CD4-positive, alpha-beta T cell treated with Interferon gamma for 1 hour (primary cell): ENCODE measurements at regions not wholly inside any gene's neighbourhood (a gene's known extent, or its start where the extent isn't known, plus 50 kb on each side); places are given as distances from the start of the nearest gene placed in this dataset.
A peak's percentile ranks its signal among the peaks of the same experiment; 100 is the strongest.
"Not testable (repeated sequence)": the region's sequence is repeated elsewhere in the genome, so short reads cannot be mapped to it uniquely, and the experiment has no call there.

ENCODE experiments used
- DNase-seq: peaks from one replicate; pipeline ENCODE4 v3.0.0-alpha.2; 2020

DNA sequence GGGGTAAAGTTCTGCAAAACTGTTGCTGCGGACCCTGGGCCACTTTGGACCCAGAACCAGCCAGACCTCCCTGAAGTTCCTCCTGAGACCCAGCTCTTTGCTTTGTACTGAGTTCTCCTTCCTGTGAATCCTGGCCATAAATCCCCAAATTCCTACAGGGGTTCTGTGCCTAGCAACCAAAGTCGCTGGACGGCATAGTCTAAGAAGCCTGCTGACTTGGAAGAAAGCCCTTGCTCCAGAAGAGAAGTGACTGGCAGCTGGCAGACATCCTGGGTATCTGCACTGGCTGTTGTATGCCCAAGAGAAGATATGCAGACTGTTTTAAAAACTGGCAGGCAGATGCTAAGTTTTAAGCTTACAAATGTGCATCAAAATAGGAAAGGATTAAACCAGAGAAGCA lies 99.9 kb upstream of the SLC24A4 start:
- DNase-seq: no peak

DNA sequence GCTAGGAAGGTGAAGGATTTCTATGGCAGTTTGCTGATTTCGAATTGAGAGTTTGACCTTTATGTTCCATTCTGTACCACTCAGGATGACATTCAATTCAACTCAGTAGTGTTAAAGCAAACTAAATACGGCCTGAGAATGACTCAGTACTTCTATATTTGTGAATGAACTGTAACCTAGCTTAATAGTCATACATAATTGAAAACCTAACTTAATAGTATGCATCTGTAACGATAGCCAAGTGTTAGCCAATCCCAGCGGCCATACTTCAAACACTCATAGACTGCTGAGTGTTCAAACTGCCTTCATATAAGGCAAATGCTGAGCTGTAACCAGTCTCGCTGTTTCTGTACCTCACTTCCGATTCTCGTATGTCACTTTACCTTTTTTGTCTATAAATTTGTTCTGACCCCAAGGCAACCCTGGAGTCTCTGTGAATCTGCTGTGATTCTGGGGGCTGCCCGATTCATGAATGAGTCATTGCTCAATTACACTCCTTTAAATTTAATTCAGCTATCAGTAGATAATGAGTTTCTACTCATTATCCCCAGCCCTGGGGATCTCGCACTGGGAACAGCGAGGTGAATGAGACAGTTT lies 98.5 kb upstream of the SLC24A4 start:
- DNase-seq: no peak

DNA sequence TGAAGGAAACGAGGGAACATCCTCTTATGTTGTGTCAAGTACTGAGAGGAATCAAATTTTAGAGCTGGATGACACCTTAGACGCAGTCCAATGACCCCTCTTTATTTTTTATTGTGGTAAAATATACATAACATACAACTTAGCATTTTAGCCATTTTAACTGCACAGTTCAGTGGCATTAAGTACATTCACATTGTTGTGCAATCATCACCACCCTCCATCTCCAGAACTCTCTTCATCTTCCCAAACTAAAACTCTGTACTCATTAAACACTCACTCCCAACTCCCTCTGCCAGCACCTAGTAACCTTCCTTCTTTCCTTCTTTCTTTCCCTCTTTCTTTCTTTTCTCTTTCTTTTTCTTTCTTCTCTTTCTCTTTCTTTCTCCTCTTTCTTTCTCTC lies 97.2 kb upstream of the SLC24A4 start:
- no peak for DNase-seq

DNA sequence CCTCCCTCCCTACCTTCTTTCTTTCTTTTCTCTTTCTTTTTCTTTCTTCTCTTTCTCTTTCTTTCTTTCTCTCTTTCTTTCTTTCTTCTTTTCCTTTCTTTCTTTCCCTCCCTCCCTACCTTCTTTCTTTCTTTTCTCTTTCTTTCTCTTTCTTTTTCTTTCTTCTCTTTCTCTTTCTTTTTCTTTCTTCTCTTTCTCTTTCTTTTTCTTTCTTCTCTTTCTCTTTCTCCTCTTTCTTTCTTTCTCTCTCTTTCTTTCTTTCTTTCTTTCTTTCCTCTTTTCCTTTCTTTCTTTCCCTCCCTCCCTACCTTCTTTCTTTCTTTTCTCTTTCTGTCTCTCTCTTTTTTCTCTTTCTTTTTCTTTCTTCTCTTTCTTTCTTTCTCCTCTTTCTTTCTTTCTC lies 96.8 kb upstream of the SLC24A4 start:
- DNase-seq: not testable (repeated sequence)

DNA sequence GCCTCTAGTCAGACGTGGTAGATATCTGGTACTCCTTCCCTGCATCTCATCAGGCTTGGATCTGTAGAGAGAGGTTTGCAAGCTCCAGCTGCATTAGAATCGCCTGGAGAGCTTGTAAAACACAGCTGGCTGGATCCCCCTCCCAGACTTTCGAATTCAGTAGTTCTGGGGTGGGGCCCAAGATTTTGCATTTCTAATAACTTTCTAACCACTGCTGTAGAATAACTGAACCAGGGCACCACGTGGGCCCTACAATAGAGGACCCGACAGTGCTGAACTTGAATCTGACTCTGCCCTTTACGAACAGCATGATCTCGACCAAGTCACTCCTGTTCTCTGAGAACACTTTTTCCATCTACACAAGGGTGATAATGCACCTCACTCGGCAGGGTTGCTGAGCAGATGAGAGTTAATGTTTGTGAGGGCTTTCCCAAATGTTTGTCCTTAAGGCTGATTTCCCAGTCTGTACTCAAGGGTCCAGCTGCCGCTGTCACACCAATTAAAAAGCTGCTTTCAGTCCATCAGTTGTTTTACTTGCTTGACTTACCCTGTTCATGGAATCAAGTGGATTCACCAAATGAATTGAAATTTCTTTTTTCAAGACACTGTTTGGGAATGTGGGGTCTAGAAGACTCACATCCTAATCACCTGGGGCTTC lies 86.6 kb upstream of the SLC24A4 start:
- no peak for DNase-seq

DNA sequence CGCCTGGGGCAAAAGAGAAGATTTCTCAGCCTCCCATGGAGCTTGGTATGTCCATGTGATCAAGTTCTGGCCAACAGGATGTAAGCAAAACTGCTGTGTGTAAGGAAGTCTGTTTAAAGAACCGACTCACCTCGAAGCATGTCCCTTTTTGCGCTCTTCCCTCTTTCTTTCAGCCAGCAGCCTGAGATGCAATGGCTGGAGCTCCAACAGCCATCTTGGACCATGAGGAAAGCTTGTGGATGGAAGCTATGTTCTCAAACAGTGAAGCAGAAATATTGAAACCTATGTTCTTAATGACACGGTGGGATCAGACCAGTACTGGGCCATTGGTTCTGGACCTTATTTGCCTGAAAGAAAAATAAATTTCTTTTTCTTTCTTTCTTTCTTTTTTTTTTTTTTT lies 82.3 kb upstream of the SLC24A4 start:
- no peak for DNase-seq

DNA sequence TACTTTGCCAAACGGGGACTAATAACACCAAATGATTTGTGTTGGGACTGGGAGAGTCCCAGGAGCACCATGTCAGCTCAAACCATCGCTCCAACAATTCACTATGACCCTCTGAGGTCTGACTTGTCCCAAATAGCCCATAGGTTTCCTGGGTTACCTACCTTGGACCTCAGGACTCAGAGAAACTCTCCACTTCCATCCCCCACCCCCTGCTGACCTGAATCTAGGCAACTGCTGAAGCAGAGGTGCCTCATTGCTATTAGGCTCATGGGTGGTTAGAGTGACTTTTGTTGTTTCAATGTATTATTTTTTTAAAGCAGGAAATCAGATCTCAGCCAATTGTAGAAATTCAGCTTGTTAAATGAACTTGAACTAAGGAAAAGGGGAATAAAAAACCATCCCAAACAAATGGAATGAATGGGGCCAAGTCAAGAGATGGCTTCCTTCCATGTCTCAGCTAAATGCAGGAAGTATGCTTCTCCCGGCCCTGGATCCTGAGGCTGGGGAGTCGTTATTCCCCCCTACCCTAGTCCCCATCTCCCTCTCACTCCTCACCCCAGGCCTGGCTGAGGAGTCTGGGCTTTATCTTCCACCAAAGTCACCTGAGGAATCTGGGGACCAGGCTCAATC lies 80.9 kb upstream of the SLC24A4 start:
- no peak for DNase-seq

DNA sequence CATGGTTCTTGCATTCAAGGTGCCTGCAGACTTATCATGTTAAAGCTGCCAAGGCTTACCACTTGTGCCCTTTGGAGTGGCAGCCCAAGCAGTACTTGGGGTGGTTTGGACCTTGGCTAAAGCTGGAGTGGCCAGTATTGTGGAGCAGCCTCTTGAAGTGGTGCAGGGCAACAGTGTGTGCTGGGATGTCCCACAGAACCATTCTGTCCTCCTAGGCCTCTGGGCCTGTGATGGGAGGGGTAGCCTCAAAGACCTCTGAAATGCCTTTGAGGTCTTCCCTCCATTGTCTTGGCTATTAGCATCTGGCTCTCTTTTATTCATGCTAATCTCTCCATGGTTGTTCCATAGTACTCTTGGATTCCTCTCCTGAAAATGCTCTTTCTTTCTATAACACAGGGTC lies 78.2 kb upstream of the SLC24A4 start:
- DNase-seq: no peak

DNA sequence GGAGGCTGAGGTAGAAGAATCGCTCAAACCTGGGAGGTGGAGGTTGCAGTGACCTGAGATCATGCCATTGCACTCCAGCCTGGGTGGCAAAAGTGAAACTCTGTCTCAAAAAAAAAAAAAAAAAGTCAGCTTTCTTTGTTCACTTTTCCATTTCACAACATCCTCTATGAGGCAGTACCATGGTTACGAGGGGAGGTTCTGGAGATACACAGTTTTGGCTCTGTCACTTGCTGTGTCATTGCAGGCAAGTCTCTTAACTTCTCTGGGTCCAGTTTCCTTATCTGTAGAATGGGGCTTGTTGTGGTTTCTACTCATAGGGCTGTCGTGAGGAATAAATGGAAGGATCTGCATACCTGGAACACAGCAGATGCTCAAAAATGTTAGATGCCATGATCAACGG lies 75.6 kb upstream of the SLC24A4 start:
- peak; percentile 37 for DNase-seq

DNA sequence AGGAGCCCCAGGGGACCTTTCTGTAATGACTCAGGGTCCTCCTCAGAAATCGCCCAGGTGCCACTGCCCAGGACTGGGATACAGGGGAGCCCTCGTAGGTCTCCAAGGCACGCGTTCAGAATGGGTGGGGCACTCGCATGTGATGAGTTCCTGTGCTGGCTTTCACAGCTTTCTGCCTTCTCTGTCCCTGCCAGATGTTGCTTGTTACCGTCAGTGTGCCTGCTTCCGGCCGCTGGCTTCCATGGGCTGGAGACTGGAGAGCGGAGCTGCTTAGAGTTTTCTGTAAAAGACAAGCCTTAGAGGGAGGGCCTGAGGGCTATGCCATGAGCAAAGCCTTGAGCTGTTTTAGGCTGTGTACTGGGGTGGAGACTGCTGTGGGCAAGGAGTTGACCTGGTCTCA lies 75.0 kb upstream of the SLC24A4 start:
- DNase-seq: no peak

DNA sequence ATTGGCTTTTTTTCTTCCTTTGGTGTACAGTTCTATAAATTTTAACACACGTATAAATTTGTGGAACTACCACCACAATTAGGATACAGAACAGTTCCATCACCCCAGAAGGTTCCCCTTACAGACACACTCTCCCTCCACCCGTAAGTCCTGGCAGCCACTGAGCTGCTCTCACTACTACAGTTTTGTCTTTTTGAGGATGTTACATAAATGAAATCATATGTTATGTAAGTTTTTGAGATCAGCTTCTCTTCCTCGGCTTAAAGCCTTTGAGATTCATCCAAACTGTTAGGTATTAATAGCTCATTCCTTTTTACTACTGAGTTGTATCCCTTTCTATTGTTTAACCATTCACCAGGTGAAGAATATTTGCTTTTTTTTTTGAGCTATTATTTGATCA lies 74.3 kb upstream of the SLC24A4 start:
- DNase-seq: peak; percentile 36

DNA sequence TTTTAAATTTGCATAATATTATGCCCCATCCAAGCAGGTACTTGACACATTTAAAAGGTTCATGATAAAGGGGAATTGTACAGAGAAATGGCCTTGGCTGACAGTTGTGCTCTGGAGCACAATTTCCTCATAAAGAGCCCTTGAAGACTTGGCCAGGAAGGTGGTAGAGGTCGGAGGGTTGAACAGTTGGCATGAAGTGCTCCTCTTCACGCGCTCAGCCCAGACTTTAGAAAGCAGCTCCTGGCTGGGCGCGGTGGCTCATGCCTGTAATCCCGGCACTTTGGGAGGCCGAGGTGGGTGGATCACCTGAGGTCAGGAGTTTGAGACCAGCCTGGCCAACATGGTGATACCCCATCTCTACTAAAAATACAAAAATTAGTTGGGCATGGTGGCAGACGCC lies 72.6 kb upstream of the SLC24A4 start:
- DNase-seq: not testable (repeated sequence)

DNA sequence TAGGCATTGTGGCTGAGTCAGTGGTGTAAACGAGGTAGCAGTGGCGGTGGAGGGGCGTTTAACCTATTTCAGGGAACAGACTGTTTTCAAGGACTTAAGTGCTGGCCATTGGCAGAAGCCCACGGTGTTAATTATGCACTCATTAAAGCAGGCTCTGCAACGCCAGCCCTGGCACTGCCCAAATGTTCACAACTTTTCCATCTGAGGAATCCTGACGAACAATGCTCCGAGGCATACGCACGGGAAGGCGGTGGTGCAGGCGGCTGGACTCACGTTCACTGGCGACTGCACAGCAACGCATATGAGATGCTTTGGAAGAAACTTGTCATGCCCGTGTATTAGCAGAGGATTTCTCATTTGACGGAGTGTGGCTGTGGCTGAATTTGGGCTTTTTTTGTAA lies 70.6 kb upstream of the SLC24A4 start:
- no peak for DNase-seq

DNA sequence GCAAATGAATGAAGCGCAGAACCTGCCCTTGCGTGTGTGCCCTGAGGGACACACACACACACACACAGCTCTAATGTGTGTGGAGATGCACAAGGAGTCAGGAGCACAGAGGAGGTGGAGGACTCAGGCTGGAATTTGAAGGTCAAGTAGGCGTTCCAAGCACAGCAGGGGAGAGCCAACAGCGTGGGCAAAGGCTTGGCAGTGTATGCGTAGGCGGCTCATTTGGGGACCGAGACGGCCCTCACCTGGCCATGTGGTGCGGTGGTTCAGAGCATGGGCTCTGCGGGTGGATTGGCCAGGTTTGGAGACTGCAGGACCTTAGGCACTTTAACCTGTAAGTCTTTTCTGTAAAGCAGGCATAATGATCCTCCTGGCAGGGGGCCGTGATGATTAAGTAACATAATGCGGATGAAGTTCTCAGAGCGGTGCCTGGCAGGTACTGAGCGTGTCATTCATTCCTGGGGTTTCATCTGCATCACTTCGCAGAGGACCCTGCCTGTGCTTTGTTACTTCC lies 69.5 kb upstream of the SLC24A4 start:
- no peak for DNase-seq

DNA sequence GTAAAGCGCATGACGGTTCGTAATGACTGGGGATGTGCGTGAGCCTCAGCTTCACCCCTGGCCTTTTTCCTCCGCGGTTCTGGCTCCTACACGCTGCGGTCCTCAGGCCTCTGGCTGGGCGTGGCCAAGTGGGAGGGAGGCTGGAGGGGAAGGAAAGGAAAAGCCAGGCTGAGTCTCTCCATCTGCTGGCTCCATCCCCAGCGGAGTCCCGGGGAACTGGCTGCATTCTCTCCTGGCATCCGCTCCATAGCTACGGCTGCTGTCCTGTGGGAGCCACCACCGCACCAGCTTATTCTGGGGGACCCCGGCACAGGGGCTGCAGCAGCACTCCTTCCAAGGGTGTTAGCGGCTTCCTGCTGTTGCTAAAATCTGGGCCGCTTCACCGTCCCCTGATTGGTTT lies 68.2 kb upstream of the SLC24A4 start:
- no peak for DNase-seq

DNA sequence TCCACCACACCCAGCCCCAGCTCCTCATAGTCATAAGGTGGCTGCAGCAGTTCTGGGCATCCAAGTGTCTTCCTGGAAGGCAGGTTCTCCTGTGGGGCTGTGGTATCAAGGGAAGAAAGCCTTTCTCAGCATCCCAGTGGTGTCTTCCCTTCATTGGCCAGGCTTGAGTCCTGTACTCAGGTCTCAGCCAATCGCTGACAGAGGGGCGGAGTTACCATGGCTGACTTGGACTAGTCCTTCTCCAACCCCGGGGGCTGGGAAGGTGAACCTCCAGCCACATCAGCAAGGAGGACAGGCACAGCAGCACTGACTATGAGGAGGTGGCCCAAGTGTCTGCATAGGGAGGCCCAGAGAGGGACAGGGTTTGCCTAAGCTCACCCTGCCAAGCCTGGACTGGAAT lies 64.0 kb upstream of the SLC24A4 start:
- no peak for DNase-seq

DNA sequence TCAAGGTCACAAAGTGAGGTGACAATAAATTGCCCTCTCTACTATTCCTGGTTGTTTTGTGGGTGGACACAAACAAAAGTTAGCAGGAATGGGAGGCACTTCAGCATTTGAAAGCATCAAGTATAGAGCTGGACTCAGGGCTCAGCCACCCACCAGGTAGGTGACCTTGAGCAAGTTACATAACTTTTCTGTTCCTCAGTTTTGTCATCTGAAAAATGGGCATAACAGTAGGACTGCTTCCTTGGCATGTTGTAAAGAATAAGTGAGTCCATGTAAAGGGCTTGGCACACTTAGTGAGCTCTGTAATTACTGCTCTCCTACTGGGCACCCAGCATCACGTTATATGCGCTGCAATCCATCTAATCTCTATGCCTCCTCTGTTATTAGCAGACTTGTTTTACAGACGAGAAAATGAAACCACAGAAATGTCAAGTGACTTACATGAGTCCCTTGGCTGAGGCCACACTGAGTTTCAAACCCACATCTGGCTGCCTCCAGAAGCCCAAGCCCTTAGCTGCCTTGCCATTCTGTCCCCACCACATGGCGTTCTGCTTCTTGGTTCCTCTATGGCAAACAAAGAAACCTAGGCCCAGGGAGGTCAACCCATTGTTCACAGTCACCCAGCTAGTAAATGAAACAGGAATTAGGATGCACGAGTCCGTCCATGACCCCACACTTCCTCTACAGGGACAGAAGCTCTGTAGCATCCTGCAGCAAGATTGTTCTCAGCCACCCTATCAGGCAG lies 63.2 kb upstream of the SLC24A4 start:
- peak; percentile 26 for DNase-seq

DNA sequence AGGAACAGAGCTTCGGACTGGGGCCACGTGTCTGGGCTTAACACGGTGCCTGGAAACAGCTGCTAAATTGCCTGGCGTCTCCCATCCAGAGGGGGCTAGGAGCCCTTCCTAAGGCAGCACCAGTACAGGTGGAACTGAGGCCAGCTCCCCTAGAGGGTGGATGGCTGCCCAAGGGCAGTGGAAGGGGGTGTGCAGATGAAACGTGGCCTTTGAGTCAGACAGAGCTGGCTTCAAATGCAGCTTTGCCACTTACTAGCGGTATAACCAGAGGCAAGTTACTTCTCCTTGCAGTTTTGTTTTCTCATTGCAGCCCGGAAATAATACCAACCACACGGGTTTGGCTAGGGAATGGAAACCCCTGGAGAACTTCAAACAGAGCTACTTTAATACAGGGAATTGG lies 59.3 kb upstream of the SLC24A4 start:
- no peak for DNase-seq

DNA sequence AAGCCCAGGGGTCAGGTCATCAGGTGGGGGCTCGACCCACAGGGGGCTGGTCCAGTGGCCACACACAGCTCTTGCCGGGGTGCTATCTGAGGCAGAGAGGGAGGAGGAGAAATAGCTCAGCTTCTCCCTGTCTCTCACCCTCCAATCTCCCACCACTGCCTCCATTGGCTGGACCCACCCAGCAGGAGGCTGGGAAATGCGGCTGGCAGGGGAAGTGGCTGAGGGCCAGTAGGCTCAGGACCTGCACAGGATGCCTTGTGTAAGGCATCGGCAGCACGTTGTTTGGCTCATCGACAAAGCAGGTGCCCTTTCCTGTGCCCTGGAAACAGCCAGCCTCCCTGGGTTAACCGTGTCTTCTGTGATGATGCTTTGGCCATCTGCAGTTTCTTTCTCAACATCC lies 58.8 kb upstream of the SLC24A4 start:
- no peak for DNase-seq

DNA sequence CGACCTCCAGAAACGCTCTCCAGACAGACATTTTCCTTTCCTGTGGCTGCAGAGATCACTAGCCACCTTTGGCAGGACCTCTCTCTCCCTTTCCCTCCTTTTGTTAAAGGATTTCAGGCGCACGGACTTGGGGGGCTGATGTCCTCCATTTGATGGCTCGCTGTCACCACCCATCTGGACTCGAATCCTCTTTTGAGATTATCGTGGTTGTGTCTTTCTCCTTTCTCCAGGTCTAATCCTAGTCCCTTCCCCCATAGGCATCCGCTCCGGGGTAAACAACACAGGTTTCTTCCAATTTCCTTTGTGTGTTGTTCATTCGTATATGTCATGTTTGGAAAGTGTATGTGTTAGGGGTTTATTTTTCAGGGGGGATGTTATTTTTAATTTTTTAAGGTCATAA lies 56.7 kb upstream of the SLC24A4 start:
- no peak for DNase-seq
